NCI-H146 (cell line): ENCODE measurements at regions not wholly inside any gene's neighbourhood (a gene's known extent, or its start where the extent isn't known, plus 50 kb on each side); places are given as distances from the start of the nearest gene placed in this dataset.

Source experiments
- DNase-seq: peaks from one replicate; lab custom pipeline; 2025; lab: John Stamatoyannopoulos, UW

DNA sequence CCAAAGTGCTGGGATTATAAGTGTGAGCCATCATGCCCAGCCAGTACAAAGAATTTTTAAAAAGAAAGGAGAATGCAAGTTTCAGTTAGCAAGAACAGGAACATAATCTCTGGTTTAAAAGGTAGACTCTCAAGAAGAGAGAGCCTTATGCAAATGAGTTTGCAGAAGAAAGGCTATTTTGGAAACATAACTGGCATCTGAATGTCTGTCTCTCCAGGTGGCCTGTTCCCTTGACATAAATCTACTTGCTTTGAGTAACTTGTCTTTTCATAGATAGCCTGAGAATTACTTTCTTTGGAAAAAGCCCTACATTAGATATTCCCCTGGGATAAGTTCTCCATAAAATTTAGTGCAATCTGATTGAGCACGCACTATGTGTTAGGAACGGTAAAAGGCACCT lies 109.6 kb downstream of the ICOS start:
- DNase-seq, result no peak

GRCh38 chr2:204049635-204050034 lies 113.1 kb downstream of the ICOS start:
- no peak for DNase-seq

GRCh38 chr2:204050681-204051080 lies 114.1 kb downstream of the ICOS start:
- no peak for DNase-seq

GRCh38 chr2:204051476-204051875 lies 114.9 kb downstream of the ICOS start:
- no peak for DNase-seq

- no peak for DNase-seq
Observed at GRCh38 chr2:204051984-204052556, 115.5 kb downstream of the ICOS start.

GRCh38 chr2:204059016-204059415 lies 122.5 kb downstream of the ICOS start:
- no peak for DNase-seq

- DNase-seq, result peak; percentile 35
Observed at GRCh38 chr2:204060841-204061240, 124.3 kb downstream of the ICOS start.

DNA sequence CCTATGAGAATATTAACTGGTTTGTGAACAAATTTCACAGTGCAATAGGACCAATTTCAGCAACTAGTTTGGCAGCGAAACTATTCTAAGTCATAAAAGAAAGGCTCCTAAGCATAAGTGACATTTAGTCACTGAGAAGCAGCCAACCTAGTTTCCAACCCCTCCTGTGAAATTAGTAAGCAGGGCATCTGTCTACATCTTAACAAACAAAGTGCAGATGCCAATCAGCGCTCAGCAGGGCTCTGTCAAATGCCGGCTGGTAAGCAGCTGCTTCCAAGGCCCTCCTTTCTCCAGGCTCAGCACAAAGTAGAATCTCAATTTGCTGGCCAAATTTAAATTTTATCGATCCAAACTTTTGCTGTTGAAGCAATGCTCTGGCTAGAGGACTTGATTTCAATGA lies 124.7 kb downstream of the ICOS start:
- DNase-seq, result peak; percentile 70

- no peak for DNase-seq
Observed at GRCh38 chr2:204064119-204064518, 127.6 kb downstream of the ICOS start.

DNA sequence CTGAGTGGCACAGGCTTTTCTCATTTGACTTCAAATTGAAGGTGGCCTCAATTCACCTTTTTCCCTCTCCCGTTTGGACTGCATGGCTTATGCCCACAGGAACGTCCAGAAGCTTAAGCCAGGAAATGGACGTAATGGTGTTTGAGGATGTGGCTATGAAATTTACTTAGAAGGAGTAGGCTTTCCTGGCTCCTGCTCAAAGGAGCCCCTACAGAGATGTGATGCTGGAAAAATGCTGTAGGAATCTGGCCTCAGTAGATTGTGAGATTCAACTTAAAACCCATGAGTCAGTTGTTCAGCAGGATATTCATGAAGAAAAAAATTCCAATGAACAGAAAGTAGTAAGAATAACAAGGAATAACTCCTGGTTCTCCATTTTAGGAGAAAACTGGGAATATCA lies 129.0 kb downstream of the ICOS start:
- no peak for DNase-seq

DNA sequence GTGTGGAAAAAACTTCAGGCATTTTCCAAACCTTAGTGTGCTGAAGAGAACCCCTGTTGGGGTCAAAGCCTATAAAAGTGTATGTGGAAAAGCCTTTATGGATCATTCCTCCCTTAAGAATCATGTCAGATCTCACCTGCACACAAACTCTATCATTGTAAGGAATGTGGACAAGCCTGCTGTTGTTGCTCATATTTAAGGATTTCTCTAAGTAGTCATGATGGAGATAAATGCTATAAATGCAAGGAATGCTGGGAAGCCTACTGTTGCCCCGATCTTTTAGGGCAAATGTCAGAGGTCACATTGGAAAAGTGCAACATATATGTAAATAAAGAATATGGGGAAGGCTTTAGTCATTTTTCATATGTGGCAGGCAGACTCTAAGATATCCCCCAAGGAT lies 129.5 kb downstream of the ICOS start:
- no peak for DNase-seq

GRCh38 chr2:204069804-204070203 lies 133.2 kb downstream of the ICOS start:
- no peak for DNase-seq

GRCh38 chr2:204072443-204073324 lies 136.1 kb downstream of the ICOS start:
- DNase-seq, result peak; percentile 19

DNA sequence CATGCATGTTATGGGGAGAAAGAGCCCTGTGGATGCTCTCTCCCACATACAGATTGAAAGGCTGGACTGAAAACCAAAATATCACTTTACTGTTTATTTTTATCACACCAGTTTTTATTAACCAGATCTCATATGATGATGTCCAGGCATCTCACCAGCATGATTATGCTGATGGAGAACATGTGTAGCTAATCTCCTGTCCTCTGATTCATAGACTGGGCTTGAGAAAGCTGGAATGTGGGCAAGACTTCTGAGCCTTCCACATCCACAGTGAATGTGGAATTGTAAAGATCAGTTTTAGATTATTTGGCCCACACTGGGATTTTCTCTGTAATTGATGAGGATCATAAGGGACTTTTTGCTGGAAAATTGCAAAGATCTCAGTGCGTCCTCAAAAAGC lies 137.9 kb downstream of the ICOS start:
- no peak for DNase-seq

DNA sequence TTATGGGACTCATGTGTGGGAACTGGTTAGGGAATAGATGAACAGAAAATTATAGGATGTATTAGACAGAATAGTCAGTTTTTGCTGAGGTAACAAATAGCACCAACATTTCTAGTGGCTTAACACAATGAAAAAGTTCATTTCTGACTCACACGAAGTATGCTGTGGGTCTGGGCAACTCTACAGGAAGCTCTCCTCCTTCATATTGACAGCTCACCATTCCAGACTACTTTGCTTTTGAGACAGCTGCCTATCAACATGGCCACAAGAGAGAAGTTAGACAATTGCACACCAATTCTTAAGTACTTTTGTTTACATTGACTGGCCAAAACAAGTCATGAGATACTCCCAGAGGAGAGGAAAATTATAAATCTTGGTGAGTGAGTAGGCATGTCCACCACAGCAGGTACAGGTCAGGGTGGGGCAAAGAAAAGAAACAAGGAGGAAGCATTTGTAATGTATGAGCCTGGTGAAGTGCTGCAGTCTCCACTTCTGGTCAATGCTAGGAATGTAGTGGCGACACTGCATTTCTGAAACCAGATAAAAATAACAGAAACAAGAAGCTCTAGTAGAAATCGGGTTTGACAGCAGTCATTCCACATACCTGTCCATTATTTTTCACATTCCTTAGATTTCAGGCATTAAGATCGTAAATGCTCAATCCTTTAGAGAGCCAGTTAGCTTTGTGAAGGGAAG lies 141.6 kb downstream of the ICOS start:
- DNase-seq, result no peak

- no peak for DNase-seq
Observed at GRCh38 chr2:204081487-204082425, 145.2 kb downstream of the ICOS start.

DNA sequence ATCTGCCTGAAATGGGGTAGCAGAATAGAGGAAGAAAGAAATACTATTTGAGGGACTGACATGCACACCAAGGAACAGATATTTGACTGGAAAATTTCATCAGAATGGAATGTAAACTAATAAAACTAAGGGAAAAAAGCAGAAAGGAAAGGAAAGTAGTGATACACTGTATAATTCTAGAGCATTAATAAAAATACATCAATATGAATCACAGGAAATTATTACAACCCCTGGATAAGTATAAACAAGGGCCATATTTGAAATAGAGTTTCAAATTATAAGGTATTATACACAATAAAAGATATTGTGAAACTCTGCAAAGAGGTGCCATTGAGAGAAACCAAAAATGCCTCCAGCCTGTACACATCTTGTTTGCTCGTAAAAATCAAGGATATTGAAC lies 149.6 kb downstream of the ICOS start:
- DNase-seq, result no peak

DNA sequence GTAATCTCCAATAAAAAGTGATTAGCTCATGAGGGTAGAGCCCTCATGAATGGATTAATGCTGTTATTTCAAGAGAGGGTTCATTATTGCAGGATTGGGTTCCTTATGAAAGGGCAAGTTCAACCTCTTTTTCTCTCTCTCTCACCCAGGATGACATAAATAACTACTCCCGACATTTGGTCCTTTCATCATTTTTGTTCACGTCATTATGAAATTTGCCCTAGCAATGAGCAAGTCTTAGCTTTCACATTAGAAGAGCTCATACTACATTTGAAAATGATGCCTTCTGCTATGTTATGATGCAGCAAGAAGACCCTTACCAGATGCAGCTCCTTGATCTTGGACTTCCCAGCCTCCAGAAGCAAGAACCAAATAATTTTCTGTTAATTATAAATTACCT lies 152.5 kb downstream of the ICOS start:
- no peak for DNase-seq

- DNase-seq, result no peak
Observed at GRCh38 chr2:204089574-204089973, 153.0 kb downstream of the ICOS start.

DNA sequence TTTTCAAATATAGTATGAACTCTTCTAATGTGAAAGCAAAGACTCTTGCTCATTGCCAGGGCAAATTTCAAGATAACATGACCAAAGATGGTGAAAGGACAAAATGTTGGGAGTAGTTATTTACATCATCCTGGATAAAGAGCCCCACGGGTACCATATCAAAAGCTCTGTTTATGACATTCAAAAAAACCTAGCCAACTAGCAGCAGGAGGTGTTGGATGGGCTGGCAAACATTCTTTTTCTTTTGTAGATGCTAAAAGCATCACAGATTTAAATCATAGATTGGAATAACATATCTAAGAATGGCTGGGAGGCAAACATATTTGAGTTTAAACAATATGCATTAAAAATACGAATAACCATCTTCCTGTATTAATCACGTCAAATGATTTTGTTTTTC lies 153.5 kb downstream of the ICOS start:
- no peak for DNase-seq

DNA sequence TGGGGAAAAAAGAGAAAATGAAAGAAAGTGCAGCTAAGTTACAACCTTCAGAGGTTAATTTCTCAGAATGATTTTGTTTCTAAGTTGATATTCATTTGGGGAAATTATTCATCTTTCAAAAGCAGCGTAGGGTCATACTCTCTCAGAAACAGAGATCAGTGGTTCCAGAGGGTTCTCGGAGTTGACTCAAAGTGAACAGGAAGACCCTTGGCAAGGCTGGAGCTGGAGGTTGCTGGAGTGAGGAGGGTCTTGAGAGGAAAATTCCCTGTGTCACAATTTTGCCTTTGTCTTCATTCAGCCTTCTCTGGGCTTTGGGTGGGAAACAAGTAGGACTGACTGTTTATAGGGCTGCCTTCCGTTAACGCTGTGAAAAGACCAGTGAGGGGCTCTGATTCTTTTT lies 168.2 kb downstream of the ICOS start:
- DNase-seq, result no peak

- peak; percentile 35 for DNase-seq
Observed at GRCh38 chr2:204108330-204108751, 171.8 kb downstream of the ICOS start.
